Pons (tissue), 1 donor: ENCODE measurements at regions not wholly inside any gene's neighbourhood (a gene's known extent, or its start where the extent isn't known, plus 50 kb on each side); places are given as distances from the start of the nearest gene placed in this dataset.

Experiments
- DNase-seq: peaks from one replicate; pipeline ENCODE4 v3.0.0-alpha.2; 2016; ENCODE audit warnings: low spot score

GRCh38 chr13:90951663-90952062, 395.8 kb upstream of the MIR17HG start:
- DNase-seq, result no peak

GRCh38 chr13:90952326-90952725, 395.2 kb upstream of the MIR17HG start:
- no peak for DNase-seq

GRCh38 chr13:90954605-90955195, 392.8 kb upstream of the MIR17HG start:
- DNase-seq, result no peak

GRCh38 chr13:90956031-90956430, 391.5 kb upstream of the MIR17HG start:
- DNase-seq, result no peak

- DNase-seq, result no peak
Observed at GRCh38 chr13:90958866-90959265, 388.6 kb upstream of the MIR17HG start.

GRCh38 chr13:90968166-90968904, 379.2 kb upstream of the MIR17HG start:
- peak; percentile 45 for DNase-seq

GRCh38 chr13:90974249-90974975, 373.1 kb upstream of the MIR17HG start:
- no peak for DNase-seq

GRCh38 chr13:90979059-90979458, 368.4 kb upstream of the MIR17HG start:
- no peak for DNase-seq

GRCh38 chr13:90984756-90985155, 362.7 kb upstream of the MIR17HG start:
- no peak for DNase-seq

- DNase-seq, result no peak
Observed at GRCh38 chr13:90995001-90995400, 352.5 kb upstream of the MIR17HG start.

- no peak for DNase-seq
Observed at GRCh38 chr13:90995614-90996013, 351.9 kb upstream of the MIR17HG start.

GRCh38 chr13:90997951-90998350, 349.5 kb upstream of the MIR17HG start:
- DNase-seq, result no peak

GRCh38 chr13:90999401-90999800, 348.1 kb upstream of the MIR17HG start:
- no peak for DNase-seq

- no peak for DNase-seq
Observed at GRCh38 chr13:91001371-91001770, 346.1 kb upstream of the MIR17HG start.

- DNase-seq, result peak; percentile 35
Observed at GRCh38 chr13:91014696-91015095, 332.8 kb upstream of the MIR17HG start.

GRCh38 chr13:91017031-91017668, 330.3 kb upstream of the MIR17HG start:
- DNase-seq, result peak; percentile 54

- DNase-seq, result no peak
Observed at GRCh38 chr13:91017669-91018053, 329.8 kb upstream of the MIR17HG start.

- no peak for DNase-seq
Observed at GRCh38 chr13:91020461-91021034, 326.9 kb upstream of the MIR17HG start.

GRCh38 chr13:91024157-91024792, 323.2 kb upstream of the MIR17HG start:
- no peak for DNase-seq

- no peak for DNase-seq
Observed at GRCh38 chr13:91025442-91025841, 322.0 kb upstream of the MIR17HG start.

- no peak for DNase-seq
Observed at GRCh38 chr13:91031508-91031907, 316.0 kb upstream of the MIR17HG start.

- no peak for DNase-seq
Observed at GRCh38 chr13:91032104-91032503, 315.4 kb upstream of the MIR17HG start.
